Left lobe of liver (tissue), 2 donors: ENCODE measurements at regions not wholly inside any gene's neighbourhood (a gene's known extent, or its start where the extent isn't known, plus 50 kb on each side); places are given as distances from the start of the nearest gene placed in this dataset.
A peak's percentile ranks its signal among the peaks of the same experiment; 100 is the strongest.

Source experiments
- ATAC-seq: fragments of 200-7000 bp; cut with Tn5 transposase; one replicate; pipeline ENCODE4 v1.9.1; 2020; ENCODE audit warnings: mild to moderate bottlenecking, moderate library complexity
- DNase-seq: peaks from one replicate; pipeline ENCODE4 v3.0.0-alpha.2; 2020; ENCODE audit warnings: low spot score
- donor health status: DM: no; HTN: no; CAD: no; lungs with moderate emphysema.
- donor health status: DM: no; HTN: yes; CAD: no.

DNA sequence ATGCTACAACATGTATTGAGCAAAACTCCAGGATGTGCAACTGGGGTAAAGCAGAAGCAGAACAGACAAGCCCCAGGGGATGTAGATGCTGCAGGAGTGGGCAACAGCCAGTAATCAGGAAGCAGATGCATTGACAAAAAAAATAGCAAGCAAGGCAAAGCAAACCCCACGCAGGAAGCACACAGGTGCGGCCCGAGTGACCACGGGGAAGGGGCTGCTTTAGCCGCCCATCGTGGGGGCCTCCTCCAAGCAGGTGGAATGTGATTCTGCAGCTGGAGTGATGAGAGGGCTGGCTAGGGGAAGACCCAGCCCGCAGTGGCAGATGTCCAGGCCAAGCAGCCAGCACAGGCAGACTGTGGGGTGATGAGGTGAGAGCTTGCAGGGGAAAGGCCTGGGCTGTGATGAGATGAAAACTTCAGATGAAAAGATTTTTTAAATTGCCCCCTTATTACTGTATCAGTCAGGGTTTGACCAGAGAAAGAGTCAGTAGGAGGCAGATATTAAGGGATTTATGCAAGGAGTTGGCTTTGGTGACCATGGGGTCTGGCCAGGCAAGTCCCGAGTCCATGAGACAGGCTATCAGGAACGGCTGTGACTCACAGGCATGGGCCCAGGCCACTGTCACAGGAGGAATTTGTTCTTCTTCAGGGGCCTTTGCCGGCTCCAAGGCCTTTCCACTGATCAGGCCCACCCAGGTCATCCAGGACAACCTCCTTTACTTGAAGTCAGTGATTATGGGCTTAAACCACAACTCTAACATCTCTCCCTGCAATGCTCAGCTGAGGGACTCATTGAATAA, 207.6 kb downstream of the ANKRD60 start:
- DNase-seq (no peak), ATAC-seq (no peak)

DNA sequence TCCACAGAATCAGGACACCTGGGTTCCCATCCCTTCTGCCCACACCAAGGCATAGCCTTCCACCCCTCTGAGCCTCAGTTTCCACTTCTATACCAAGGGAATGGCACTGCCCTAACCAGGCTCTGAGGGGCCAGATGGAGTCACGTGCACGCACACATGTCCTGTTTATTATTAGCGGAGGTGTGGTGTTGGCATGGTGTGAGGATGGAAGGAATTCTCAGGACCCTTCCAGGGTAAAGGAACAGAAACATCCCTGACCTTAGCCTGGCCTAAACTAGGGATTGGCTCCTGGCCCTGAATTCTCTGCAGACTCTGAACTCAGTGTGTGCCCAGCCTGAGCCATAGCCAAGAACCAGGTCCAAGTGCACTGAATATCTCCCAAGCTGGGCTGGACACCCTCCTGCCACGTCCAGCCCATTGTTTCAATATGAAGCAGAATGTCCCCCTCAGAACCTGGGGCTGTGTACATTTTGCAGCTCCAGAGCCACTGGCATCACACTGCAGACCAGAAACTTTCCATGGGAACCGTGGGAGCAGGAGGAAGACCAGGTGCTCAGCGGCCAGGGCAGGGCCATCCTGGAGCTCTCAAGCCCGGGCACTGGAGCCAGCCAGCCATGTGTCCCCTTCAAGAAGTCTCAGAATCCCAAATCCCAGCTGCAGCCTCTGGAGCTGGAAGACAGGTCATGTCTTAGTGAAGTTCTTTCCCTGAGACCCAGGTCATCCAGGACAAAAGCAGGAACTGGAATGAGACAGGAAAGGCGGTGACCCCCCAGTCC, 208.4 kb downstream of the ANKRD60 start:
- DNase-seq (peak; percentile 55), ATAC-seq (peak; percentile 87)

DNA sequence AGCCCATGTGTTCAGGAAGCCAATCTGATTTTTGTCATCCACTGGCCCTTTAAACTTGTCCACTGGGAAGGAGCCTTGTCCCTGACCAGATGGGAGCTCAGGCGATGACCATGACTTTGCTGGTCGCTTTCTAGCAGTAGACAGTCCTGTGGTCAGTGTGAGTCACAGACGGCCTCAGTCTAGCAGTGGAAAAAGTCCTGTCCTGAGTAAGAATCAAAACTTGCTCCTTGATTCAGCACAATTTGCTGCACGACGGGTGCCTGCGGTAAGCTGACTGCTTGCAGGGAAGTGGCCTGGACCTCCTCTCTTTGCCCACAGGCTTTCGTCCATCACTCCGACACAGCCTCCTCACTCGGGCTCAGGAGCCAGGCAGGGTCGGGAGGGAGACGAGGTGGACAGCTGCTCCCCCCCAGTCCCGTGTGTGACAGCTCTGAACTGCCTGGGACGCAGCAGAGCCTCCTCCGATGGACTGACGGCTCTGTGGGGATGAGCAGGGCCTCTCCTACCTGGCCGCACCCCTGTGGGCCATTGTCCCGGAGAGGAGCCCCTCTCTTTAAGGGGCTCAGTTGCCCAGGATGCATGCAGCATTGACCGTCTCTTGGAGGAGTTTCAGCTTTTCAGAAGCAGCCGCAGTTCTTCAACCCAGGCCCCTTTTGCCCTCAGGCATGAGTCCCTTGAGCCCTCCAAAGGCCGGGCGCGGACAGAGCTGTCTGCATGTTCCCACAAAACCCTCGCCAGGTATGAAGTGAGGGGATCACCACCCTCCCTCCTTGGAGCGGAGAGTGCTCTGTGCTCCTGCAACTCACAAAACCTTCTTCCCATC, 209.2 kb downstream of the ANKRD60 start:
- DNase-seq = no peak
- no peak for ATAC-seq

DNA sequence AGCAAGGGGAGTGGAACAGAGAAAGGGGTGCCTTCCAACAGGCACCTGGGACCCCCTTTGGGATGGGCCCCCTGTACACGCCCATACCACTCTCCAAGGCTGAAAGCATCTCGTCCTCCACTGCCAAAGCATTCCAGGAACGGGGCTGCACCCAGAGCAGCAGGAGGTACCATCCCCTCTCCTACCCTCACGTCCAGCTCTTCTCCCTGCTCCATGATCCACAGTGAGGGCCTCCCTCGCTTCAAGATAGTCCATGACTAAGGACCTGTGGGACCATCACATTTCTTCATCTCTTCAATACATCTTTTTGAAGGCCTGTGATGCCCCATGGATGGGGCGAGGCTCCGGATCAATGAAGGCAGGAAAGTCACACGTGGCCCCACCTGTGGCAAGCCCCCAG, 209.9 kb downstream of the ANKRD60 start:
- DNase-seq (no peak), ATAC-seq (no peak)

DNA sequence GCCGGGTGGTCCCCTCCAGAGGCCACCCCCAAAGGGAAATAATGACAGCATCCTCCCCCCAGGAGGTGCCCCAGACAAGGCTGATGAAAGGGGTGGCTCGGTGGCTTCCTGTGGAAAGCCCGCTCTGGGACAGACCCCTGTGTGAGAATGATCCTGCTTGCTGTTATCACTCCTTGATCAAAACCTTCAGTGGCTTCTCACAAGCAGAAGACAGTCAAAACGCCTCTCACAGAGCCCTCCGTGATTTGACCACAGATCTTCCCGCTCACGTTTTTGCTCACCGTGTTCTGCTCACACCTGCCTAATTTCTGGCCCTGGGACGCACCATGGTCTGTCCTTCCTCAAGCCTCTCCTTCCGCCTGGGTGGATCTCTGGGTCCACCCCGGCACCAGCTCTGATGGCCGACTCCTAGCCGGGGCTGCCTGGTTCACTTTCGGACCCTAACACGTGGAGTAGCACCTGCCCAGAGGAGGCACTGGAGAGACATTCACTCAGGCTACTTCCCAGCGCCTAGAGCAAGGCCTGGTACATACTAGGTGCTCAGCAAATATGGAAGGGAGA, 210.4 kb downstream of the ANKRD60 start:
- ATAC-seq = no peak
- no peak for DNase-seq

DNA sequence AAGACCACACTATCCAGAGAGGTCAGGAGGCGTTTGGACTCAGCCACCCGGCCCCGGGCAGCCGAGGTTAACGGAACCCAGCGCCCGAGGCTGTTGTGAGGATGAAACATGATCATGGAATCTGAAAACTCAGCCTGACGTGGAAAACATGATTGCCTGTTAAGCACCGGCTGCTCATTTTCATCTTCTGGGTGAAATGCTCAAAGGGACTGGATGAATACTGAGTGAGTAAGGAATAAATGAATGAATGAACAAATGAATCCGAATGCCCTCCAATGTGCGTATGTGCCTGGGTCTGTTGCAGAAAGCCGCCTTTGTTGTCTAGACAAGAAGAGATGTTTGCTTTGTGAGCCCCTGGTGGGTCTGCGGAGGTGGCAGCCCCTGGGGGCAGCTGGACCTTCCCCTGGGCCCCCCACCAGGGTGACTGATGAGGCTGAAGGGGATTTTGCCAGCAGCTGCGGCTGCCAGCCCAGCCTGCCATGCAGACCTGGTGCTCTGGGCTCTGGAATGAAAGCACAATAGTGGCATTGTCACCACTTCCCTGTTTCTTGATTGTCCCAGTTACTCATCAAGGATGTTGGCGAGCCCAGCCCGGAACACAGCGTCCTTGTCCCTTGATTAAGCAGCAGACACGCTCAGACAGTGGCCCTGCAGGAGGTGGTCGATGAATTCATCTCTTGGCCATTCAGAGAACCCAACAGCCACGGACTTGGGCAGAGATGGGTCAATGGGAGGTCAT, 211.1 kb downstream of the ANKRD60 start:
- ATAC-seq (peak; percentile 36), DNase-seq (no peak)

DNA sequence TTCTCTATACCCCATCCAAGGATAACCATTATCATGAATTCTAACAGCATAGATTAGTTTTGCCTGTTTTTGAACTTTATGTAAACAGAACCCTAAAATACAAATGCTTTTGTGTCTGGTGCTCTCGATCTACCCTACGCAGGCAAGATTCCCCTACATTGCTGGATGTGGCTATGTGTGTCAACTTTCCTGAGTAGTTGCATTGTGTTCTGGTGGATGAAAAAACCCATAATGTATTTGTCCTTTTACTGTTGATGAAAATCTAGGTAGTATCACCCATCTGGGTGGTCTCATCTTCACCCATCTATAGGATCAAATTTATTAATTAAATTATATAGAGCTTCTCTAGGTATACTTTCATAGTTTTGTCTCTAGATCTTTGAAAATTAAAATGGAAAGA, 211.7 kb downstream of the ANKRD60 start:
- DNase-seq (no peak), ATAC-seq (no peak)

DNA sequence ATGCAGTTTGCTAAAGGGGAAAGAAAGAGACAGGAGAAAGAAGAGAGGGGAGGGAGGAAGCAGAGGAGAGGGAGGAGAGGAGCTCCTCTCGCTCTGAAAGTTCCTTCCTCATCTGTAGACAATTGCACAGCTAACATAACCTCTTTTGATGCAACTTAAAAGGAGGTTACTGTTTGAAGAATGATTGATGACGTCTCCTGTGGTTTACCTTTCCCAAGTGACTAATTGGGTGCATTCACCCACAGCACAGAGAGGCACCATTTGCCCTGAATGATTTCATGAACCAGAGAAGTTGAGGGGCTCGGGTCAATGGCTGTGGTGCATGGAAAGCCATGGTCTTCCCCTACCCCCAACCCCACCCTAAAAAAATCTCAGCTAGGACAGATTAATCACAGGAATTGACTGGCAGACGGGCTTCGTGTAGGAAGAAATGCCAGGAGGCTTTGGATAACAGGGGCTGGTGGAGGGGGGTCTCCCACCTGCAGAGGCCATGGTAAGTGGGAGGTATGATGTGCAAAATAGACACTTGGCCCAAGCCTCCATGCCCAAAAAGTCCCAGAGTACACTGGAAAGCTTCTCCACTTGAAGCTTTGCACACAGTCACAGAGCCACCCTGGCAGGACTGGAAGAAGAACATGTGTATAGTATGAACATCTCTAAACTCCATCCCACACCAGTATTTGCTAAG, 213.7 kb downstream of the ANKRD60 start:
- no peak for ATAC-seq
- DNase-seq = no peak

DNA sequence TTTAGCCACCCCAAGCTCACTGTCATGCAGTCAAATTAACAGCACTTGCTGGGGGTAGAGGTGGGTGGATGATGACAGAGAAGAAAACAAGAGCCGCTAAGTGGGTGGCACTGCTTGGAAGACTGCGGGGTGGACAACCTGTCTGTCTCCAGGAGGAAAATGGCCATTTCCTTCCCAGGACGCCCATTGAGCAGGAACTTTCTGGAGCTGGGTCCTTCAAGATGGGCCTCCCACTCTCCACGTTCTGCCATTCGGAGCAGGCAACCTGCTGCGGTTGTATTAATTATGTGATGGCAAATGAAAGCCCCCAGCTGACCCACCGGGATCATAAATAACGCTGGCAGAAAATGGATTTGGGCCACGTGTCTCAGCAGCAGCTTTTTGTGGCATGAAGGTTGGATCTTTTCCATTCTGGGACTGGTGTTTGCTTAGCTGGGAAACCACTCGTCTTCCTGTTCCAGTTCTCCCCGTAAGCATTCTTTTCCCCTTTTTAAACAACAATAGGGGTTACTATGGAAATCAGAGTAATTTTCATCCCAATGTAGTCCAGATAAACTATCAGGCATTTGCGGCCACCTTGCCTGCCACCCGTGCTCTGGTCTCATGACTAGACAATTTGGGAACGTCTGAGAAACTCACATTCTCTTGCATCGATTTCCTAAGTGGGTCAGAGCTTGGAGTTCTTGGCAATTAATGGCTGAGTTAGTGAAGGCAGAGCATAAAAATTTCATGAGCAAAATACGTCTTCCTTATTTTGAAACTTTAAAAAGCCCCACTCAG, 215.5 kb downstream of the ANKRD60 start:
- ATAC-seq = no peak
- DNase-seq = no peak

DNA sequence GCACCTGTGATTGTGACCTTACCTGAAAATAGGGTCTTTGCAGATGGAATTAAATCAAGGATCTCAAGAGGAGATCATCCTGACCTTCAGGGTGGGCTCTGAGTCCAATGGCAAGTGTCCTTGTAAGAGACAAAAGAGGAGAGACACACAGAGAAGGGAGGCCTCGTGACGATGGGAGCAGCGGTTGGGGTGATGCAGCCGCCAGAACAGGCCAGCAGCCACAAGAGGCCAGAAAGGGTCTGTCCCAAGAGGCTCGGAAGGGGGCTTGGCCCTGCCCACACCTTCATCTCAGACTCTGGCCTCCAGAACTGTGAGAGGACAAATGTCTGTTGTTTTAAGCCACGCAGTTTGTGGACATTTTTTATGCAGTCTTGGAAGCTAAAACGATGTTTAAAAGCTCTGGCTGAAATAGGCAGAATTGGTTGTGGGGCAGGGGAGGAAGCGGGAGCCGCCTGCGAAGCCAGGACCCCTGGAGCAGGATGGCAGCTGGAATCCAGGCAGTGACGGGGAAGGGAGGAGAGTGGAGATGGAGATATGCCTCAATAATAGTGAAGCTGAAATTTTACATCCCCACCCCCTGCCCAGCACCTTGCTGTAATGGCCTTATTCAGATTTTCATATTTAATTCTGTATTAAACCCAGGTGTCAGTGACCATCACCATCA, 216.4 kb downstream of the ANKRD60 start:
- DNase-seq = no peak
- no peak for ATAC-seq

DNA sequence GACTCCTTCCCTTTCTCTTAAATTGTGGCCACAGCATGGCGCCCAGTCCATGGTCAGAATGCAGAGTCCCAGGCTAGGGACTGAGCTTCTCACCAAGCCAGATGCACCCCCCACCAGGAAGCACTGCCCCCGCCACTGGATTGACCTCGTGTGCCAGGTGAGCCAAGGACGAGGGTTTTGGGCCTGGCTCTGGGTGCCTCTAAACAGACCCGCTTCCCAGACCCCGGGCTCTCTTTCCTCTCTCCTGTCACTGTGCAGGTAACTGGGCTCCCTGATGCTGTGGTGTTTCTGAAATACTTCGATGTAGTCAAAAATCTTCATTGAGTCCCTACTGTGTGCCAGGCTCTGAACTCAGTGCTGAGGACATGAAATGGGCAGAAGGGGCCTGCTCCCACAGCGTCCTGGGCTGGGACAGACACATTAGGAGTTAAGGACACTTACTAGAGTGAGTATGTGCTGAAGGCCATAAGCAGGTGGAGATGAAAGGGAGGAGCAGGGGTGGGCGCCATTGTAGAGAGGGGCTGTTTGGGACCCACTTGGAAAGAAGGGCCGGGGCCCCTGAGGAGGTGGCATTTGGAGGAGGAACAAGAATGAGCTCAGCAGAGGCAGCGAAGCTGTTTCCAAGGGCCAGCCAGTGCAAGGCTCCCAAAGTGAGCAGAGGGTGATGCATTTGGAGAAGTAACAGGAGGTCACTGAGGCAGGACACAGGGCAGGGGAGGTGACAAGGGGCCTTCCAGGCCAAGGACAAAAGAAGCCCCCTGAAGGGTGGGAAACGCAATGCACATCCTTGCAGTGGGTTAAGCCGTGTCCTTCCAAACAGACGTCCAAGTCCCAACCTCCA, 217.1 kb downstream of the ANKRD60 start:
- DNase-seq (no peak), ATAC-seq (no peak)

DNA sequence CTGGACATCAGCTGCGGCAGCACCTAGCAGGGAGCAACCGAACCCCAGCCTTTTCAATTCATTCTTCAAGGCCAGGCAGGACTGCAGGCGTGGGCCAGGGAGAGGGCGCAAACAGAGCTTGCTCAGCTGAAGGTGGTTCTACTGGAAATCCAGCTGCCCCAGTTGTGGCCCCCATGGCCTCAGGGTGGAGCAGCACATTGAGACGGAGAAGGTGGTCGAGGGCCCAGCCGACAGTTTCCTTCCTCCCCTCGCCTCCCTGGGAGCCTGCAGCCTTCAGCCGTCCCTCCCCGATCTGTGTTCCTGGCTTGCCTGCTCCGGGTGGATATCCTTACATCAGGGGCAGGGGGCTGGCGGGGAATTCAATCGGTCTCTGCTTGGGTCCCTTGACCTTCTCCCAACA, 217.8 kb downstream of the ANKRD60 start:
- no peak for DNase-seq

DNA sequence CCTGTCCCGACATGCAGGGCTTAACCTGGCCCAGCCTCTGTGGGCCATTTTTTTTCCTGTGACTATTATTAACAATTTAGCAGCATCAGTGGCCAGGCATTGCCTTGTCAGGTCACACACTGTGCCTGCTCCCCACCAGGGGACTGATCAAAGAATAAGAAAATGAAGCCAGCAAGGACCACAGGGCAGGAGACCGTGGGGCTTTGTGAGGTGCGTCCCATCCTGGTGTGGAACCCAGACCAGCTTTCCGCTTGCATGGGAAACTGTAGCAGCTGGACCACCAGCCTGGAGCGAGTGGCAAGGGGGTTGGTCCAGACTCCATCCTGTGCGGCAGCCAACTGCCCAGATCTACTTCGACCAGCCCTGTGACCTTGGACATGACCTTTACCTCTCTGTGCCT, 218.3 kb downstream of the ANKRD60 start:
- ATAC-seq (no peak), DNase-seq (no peak)

More for the DNA sequence above, 217.8 kb downstream of the ANKRD60 start:
- no peak for ATAC-seq

DNA sequence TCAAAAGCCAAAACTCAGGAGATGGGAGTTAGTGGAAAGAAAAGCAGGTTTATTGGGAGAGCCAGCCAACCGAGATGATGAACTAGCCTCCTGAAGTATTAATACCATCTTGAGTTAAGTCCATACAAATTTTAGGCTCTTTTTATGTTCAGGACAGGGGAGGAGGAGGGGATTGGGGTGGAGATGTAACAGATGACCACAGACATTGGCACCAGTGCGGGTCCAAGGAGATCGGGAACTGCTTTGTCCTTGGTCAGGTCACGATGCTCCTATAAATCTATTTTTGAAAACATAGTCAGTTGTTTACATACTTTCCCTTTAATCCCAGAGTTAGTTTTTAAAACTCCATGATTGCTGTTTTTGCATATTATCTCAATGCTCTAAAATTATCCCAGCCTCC, 219.6 kb downstream of the ANKRD60 start:
- no peak for DNase-seq
- ATAC-seq = no peak

DNA sequence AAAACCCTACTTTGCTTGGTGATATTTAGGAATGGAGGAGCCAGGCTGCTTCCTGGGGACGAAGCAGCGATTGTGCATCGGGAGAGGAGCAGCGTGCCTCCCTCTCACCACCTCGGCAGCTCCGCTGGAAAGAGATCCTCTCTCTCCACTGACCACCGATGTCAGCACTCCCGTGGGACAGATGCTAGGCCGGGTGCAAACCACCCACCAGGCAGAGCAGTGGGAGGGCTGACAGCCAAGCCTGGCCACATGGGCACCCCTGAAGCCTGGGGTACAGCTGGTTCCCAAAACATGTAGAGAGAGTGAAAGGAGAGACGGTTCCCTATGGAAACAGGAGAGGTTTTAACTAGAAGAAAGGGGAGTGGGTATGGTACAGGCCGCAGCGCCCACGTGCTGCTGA, 220.0 kb downstream of the ANKRD60 start:
- DNase-seq (no peak), ATAC-seq (no peak)

DNA sequence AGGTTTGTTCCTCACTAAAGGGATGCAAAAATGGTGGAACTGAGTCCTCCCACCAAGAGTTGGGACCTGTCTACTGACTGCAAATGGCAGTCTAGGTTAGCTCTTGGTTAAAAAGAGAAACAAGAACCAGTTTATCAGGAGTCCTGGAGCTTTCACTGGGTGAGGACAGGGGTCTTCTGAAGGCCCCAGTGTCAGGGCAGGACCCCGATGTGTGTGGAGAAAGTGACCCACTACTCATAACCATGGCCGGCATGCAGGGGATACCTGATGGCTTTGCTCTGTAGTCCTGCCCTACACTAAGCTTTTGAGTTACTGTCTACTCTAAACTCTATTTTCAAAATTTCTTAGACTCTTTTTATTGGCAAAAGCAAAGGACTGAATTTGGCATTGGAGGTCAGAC, 220.5 kb downstream of the ANKRD60 start:
- ATAC-seq = no peak
- DNase-seq = no peak
